Activated CD8-positive, alpha-beta memory T cell treated with anti-CD3 and anti-CD28 coated beads, Interleukin-2, amount 50 U/mL, for 48 hours (primary cell): ENCODE measurements at regions not wholly inside any gene's neighbourhood (a gene's known extent, or its start where the extent isn't known, plus 50 kb on each side); places are given as distances from the start of the nearest gene placed in this dataset.
"Not testable (repeated sequence)": the region's sequence is repeated elsewhere in the genome, so short reads cannot be mapped to it uniquely, and the experiment has no call there.

ENCODE experiments used
- DNase-seq: peaks from one replicate; pipeline ENCODE4 v3.0.0-alpha.2; 2020

GRCh38 chr1:181205901-181206300 lies 117.4 kb downstream of the IER5 start:
- DNase-seq = no peak

- DNase-seq = no peak
These were observed 118.0 kb downstream of the IER5 start for GRCh38 chr1:181206513-181206912.

GRCh38 chr1:181206979-181207790 lies 118.7 kb downstream of the IER5 start:
- no peak for DNase-seq

GRCh38 chr1:181208083-181208482 lies 119.6 kb downstream of the IER5 start:
- no peak for DNase-seq

- no peak for DNase-seq
These were observed 120.5 kb downstream of the IER5 start for GRCh38 chr1:181208967-181209366.

GRCh38 chr1:181213056-181213455 lies 124.6 kb downstream of the IER5 start:
- DNase-seq = no peak

- DNase-seq = no peak
These were observed 128.1 kb downstream of the IER5 start for GRCh38 chr1:181216591-181216994.

GRCh38 chr1:181219938-181220337 lies 131.4 kb downstream of the IER5 start:
- no peak for DNase-seq

- DNase-seq = no peak
These were observed 132.6 kb downstream of the IER5 start for GRCh38 chr1:181221078-181221477.

GRCh38 chr1:181222972-181223505 lies 134.5 kb downstream of the IER5 start:
- DNase-seq = no peak

- not testable (repeated sequence) for DNase-seq
These were observed 138.2 kb downstream of the IER5 start for GRCh38 chr1:181226728-181227127.

GRCh38 chr1:181239086-181239485 lies 150.6 kb downstream of the IER5 start:
- DNase-seq = no peak

- DNase-seq = not testable (repeated sequence)
These were observed 157.8 kb downstream of the IER5 start for GRCh38 chr1:181246320-181246719.

GRCh38 chr1:181248361-181248760 lies 159.9 kb downstream of the IER5 start:
- DNase-seq = not testable (repeated sequence)

- no peak for DNase-seq
These were observed 160.7 kb downstream of the IER5 start for GRCh38 chr1:181249186-181249585.

- DNase-seq = no peak
These were observed 161.5 kb downstream of the IER5 start for GRCh38 chr1:181250038-181250437.

- no peak for DNase-seq
These were observed 162.7 kb downstream of the IER5 start for GRCh38 chr1:181251001-181251712.

- DNase-seq = no peak
These were observed 163.2 kb downstream of the IER5 start for GRCh38 chr1:181251713-181252075.

GRCh38 chr1:181253601-181254000 lies 165.1 kb downstream of the IER5 start:
- not testable (repeated sequence) for DNase-seq

- DNase-seq = no peak
These were observed 166.9 kb downstream of the IER5 start for GRCh38 chr1:181255270-181255929.

- DNase-seq = no peak
These were observed 168.6 kb downstream of the IER5 start for GRCh38 chr1:181257117-181257516.

- no peak for DNase-seq
These were observed 170.7 kb downstream of the IER5 start for GRCh38 chr1:181259026-181259745.

- DNase-seq = no peak
These were observed 171.8 kb downstream of the IER5 start for GRCh38 chr1:181260271-181260670.
